HG03442 (cell line): ENCODE measurements at regions not wholly inside any gene's neighbourhood (a gene's known extent, or its start where the extent isn't known, plus 50 kb on each side); places are given as distances from the start of the nearest gene placed in this dataset.
"Not testable (repeated sequence)": the region's sequence is repeated elsewhere in the genome, so short reads cannot be mapped to it uniquely, and the experiment has no call there.

Experiments
- ATAC-seq: cut with Tn5 transposase; IDR thresholded peaks from one replicate; pipeline ENCODE4 v1.9.1; 2021; ENCODE audit warnings: mild to moderate bottlenecking, moderate library complexity; ENCODE audit not compliant: unreplicated experiment

GRCh38 chr6:120852293-120852849 lies 481.9 kb downstream of the TBC1D32 start:
- no peak for ATAC-seq

GRCh38 chr6:120826253-120826652 lies 508.0 kb downstream of the TBC1D32 start:
- no peak for ATAC-seq

GRCh38 chr6:120816794-120817193 lies 517.5 kb downstream of the TBC1D32 start:
- no peak for ATAC-seq

- ATAC-seq, result no peak
These were observed 529.0 kb downstream of the TBC1D32 start for GRCh38 chr6:120805276-120805675.

GRCh38 chr6:120804612-120805011 lies 529.7 kb downstream of the TBC1D32 start:
- no peak for ATAC-seq

GRCh38 chr6:120786682-120787081 lies 547.6 kb downstream of the TBC1D32 start:
- no peak for ATAC-seq

GRCh38 chr6:120786256-120786655 lies 548.0 kb downstream of the TBC1D32 start:
- no peak for ATAC-seq

- no peak for ATAC-seq
These were observed 548.7 kb downstream of the TBC1D32 start for GRCh38 chr6:120785459-120786086.

- ATAC-seq, result no peak
These were observed 554.8 kb downstream of the TBC1D32 start for GRCh38 chr6:120779441-120779840.

GRCh38 chr6:120775698-120776097 lies 558.6 kb downstream of the TBC1D32 start:
- no peak for ATAC-seq

GRCh38 chr6:120774275-120774674 lies 560.0 kb downstream of the TBC1D32 start:
- no peak for ATAC-seq

- ATAC-seq, result no peak
These were observed 563.3 kb downstream of the TBC1D32 start for GRCh38 chr6:120771019-120771418.

GRCh38 chr6:120764312-120764711 lies 570.0 kb downstream of the TBC1D32 start:
- no peak for ATAC-seq

- no peak for ATAC-seq
These were observed 574.7 kb downstream of the TBC1D32 start for GRCh38 chr6:120759570-120759969.

GRCh38 chr6:120748574-120748973 lies 585.7 kb downstream of the TBC1D32 start:
- ATAC-seq, result not testable (repeated sequence)

GRCh38 chr6:120736740-120737139 lies 597.5 kb downstream of the TBC1D32 start:
- no peak for ATAC-seq

- ATAC-seq, result no peak
These were observed 598.6 kb downstream of the TBC1D32 start for GRCh38 chr6:120735641-120736040.

GRCh38 chr6:120711255-120711654 lies 623.0 kb downstream of the TBC1D32 start:
- ATAC-seq, result no peak

GRCh38 chr6:120700001-120700400 lies 634.3 kb downstream of the TBC1D32 start:
- ATAC-seq, result no peak

- no peak for ATAC-seq
These were observed 647.8 kb downstream of the TBC1D32 start for GRCh38 chr6:120686492-120686891.

GRCh38 chr6:120682145-120682544 lies 652.1 kb downstream of the TBC1D32 start:
- no peak for ATAC-seq

- ATAC-seq, result no peak
These were observed 653.1 kb downstream of the TBC1D32 start for GRCh38 chr6:120681204-120681603.

GRCh38 chr6:120675886-120676285 lies 658.4 kb downstream of the TBC1D32 start:
- ATAC-seq, result no peak
